ENCODE measurements at regions not wholly inside any gene's neighbourhood (a gene's known extent, or its start where the extent isn't known, plus 50 kb on each side); places are given as distances from the start of the nearest gene placed in this dataset.
A peak's percentile ranks its signal among the peaks of the same experiment; 100 is the strongest.

DNA sequence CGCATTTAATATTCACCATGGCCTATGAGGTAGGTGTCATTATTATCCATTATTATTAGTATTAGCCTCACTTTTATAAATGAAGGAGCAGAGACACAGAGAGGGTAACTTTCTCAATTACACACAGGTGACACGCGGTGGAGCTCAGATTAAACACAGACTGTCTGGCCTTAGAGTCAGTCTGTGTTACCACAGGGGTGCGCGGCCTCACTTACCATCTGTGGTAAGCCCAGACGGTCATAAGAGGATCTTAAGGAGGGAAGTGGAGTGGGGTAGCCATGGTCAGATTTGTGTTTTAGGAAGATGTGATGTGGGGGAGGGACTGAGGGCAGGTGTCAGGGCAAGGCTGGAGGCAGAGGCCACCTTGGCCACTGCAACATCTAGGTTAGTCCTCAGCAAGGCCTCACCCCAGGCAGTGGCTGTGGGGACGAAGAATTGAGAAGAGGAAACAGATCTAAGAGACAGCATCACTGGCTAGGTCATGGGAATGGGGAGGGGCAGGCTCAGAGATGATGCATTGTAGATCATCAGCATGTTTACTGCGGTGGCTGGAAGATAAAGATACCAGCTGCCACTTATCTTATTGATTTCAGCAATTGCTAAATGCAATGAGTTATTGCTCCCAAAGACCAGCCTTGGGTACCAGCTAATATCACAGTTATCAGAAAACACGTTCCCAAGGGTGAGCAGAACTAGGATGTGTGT is 67.1 kb downstream of the SERPINA3 start (continued):
- TF ChIP-seq ARID3A (IDR thresholded peaks at IDR 0.05; ENCODE audit: borderline replicate concordance, low read depth, low read length) (no peak), DNMT1 (IDR thresholded peaks at IDR 0.05) (no peak), SMARCE1 (IDR thresholded peaks at IDR 0.05) (no peak), CREB5 (CRISPR knock-in tag; IDR thresholded peaks at IDR 0.05) (no peak), HDGF (IDR thresholded peaks at IDR 0.05) (no peak), ZNF316 (IDR thresholded peaks at IDR 0.05) (no peak)

DNA sequence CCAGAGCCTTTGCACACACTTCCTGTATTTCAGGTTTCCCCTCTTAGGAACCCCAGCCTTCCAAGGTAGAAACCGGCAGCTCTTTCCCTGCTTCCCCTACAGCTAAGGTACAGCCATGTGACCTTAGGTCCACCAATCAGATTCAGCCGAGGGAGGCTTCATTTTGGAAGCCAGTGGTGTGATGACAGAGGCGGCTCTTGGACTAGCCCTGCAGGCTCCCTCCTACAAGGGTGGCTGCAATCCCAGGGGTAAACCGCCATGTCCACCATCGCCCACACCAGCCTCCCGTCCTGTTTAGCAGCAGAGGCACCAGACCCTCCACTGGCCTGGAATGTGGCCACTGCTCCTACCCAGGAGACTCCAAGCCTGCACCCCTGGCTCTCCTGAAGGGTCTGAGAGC is 65.6 kb downstream of the SERPINA3 start:
- Histone ChIP-seq H4K20me1 (replicated peaks; ENCODE audit: control insufficient read depth, insufficient read depth, low read length) (no peaks in the 10 kb centered on the region), H2AFZ (ENCODE audit: low read depth, low read length) (no peak overlapping the region), H3K9ac (ENCODE audit: insufficient read depth in 1 of 2, low read depth in 2 of 2, low read length in 2 of 2) (no peak overlapping the region), H3K4me3 (no peak overlapping the region), H3K27ac (ENCODE audit: extremely low read depth, low read depth, low read length) (no peak overlapping the region), H3K36me3 (ENCODE audit: control insufficient read depth, insufficient read depth, low read length) (no peaks in the 10 kb centered on the region), H3K4me2 (ENCODE audit: insufficient read depth, low read length) (no peak overlapping the region), H3K27me3 (ENCODE audit: control insufficient read depth in 2 of 2, insufficient read depth in 2 of 2, low read length in 2 of 2) (no peaks in the 10 kb centered on the region; a peak in 1 of 5 replicates), H3K79me2 (ENCODE audit: control insufficient read depth, insufficient read depth, low read length) (no peaks in the 10 kb centered on the region), H3K9me1 (ENCODE audit: control insufficient read depth, insufficient read depth, low read length) (no peaks in the 10 kb centered on the region), H3K4me1 (replicated peaks in 1 of 2; ENCODE audit: control insufficient read depth in 2 of 2, insufficient read depth in 2 of 2, low read length in 2 of 2) (no peaks in the 10 kb centered on the region; a peak in 1 of 5 replicates), H3K9me3 (replicated peaks; ENCODE audit: control insufficient read depth, insufficient read depth, low read depth, low read length) (no peaks in the 10 kb centered on the region)
- in situ Hi-C loops (cut with MboI) (no loop called here), intact Hi-C loops (cut with micrococcal nuclease) (no loop called here)
- FAIRE-seq = no peak
- peak; percentile 52 for ATAC-seq
- POLR2A ChIA-PET = no interaction called here
- peak in 2 of 4 experiments; percentile 14 to 22 for DNase-seq (ENCODE audit: extremely low read depth in 1 of 4, low spot score in 3 of 4)
- BruUV-seq (replicated peaks) = no TSS peak
- WGBS (ENCODE audit: insufficient coverage, low coverage, missing lambda C conversion rate) = 0% methylated on average over 4 of the region's 6 CpGs
- TF ChIP-seq CXXC5 (CRISPR knock-in tag; IDR thresholded peaks at IDR 0.05) = no peak
- TF ChIP-seq USF2 (CRISPR knock-in tag; IDR thresholded peaks at IDR 0.05) = peak; percentile 73
- TF ChIP-seq RAD51 (IDR thresholded peaks at IDR 0.05; ENCODE audit: borderline replicate concordance, low read depth) = peak; percentile 57; the same call in 1 of the 2 replicates
- CTCF ChIA-PET (ENCODE audit: low intra/inter-chr PET ratio) = no interaction called here
